ENCODE measurements at regions not wholly inside any gene's neighbourhood (a gene's known extent, or its start where the extent isn't known, plus 50 kb on each side); places are given as distances from the start of the nearest gene placed in this dataset.

DNA sequence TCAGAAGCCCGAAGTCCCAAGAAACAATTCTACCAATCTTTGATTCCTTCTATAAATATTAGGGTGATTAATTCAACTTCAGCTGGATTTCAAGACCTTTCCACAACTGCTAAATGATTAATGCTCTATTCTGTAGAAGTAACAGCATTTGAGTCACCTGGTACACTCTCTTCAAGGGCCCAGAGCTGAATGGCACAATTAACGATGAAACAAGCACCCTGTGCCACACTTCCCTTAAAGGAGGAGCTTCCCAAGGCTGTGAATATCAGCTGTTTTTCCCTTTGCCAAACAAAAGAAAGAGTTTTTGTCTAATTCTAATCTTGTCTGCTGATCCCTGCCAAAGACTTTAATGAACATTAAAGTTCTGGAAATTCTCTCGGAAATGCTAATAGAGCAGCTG lies 56.0 kb downstream of the BOD1L2 start:
- no peak for DNase-seq (ENCODE audit: extremely low spot score, unreplicated experiment)
- Mint-ChIP-seq H3K36me3 (no peaks in the 10 kb centered on the region), H3K9me3 (no peaks in the 10 kb centered on the region), H3K27me3 (peaks cover 20% of the 10 kb centered on the region), H3K4me3 (no peak overlapping the region), H3K4me1 (ENCODE audit: unreplicated experiment) (no peaks in the 10 kb centered on the region), H3K27ac (no peak overlapping the region)
- TF ChIP-seq, protein P1, sequence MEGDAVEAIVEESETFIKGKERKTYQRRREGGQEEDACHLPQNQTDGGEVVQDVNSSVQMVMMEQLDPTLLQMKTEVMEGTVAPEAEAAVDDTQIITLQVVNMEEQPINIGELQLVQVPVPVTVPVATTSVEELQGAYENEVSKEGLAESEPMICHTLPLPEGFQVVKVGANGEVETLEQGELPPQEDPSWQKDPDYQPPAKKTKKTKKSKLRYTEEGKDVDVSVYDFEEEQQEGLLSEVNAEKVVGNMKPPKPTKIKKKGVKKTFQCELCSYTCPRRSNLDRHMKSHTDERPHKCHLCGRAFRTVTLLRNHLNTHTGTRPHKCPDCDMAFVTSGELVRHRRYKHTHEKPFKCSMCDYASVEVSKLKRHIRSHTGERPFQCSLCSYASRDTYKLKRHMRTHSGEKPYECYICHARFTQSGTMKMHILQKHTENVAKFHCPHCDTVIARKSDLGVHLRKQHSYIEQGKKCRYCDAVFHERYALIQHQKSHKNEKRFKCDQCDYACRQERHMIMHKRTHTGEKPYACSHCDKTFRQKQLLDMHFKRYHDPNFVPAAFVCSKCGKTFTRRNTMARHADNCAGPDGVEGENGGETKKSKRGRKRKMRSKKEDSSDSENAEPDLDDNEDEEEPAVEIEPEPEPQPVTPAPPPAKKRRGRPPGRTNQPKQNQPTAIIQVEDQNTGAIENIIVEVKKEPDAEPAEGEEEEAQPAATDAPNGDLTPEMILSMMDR (conservative IDR thresholded peaks at IDR 0.05), result no peak

DNA sequence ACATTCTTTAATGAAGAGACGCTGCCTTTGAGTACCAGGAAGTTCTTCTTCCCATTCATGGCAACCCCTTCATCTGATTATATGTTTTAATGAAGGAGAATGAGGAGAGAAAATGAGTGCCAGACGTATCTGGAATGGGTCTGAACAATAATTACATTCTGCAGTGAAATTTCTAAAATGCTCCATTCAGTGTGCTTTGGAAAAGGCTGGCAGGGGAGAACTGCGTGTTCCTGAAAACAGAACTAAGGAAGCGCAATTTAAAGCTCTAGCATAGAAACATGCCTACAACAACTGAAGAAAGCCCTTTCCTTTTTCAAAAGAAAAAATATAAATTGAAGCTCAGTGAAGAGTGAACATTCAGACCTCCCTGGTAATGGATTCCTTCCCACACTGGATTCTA lies 58.8 kb downstream of the BOD1L2 start:
- DNase-seq (ENCODE audit: extremely low spot score, unreplicated experiment), result no peak
- Mint-ChIP-seq H3K4me3 (no peak overlapping the region), H3K9me3 (no peaks in the 10 kb centered on the region), H3K27ac (no peak overlapping the region), H3K36me3 (no peaks in the 10 kb centered on the region), H3K27me3 (peaks cover 29% of the 10 kb centered on the region), H3K4me1 (ENCODE audit: unreplicated experiment) (peaks cover 4% of the 10 kb centered on the region)
- TF ChIP-seq, protein P1 (conservative IDR thresholded peaks at IDR 0.05), result no peak

DNA sequence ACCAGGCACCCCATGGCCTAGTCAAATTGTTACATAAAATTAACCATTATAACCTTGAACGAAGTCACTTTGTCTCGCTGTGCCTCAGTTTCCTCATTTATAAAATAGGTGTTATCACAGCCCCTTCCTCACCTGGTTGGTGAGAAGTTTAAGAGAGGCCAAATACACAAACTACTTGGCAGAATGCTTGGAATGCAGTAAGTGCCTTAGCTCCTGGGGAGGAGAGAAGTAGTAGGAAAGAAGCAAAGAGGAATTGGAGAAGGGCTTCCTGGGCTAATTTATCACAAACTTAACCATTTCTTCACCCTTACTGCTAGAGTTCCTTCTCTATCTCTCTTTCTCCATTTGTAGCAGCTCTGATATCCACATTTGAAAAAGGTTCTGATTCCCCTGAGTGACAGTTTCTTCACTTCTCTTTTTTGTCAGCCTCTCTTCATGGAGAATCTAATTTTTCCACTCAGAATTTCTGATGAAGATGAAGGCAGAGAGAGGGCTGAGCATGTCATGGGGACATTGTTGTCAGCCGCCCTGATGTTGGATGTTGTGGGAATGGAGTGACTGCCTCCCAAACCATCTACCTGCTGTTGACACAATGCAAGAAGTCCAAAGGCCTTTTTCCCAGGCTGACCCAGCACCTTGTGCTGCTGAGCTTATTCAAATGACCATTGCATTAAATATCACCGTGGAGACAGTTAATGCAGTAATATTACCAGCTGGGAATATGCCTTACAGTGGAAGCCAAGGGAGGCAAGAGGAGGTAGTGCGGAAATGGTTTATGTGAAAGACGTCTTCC lies 60.4 kb downstream of the BOD1L2 start:
- DNase-seq (ENCODE audit: extremely low spot score, unreplicated experiment), result no peak
- Mint-ChIP-seq H3K36me3 (no peaks in the 10 kb centered on the region), H3K9me3 (no peaks in the 10 kb centered on the region), H3K27ac (no peak overlapping the region), H3K27me3 (peaks cover 32% of the 10 kb centered on the region), H3K4me3 (no peak overlapping the region), H3K4me1 (ENCODE audit: unreplicated experiment) (peaks cover 4% of the 10 kb centered on the region)
- TF ChIP-seq, protein P1 (conservative IDR thresholded peaks at IDR 0.05), result no peak

DNA sequence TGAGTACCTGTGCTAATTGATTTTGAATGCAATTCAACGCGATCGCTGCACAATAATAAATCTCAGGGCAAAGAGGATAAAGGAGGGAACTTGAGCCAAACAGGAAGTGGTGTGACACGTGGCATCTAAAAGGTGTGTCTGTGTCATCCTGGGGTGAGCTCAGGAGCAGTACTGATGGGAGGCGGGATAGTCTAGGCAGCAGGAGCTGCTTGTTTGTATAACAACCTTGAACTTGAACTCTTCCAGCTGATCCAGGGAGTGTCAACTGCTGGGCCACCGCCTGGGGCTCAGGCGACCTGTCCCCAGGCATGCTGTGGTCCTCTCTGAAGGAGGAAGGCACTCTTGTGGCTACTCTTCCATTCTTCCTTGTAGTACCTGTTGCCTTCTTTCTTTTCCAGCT lies 61.2 kb downstream of the BOD1L2 start:
- TF ChIP-seq, protein P1 (conservative IDR thresholded peaks at IDR 0.05), result no peak
- DNase-seq (ENCODE audit: extremely low spot score, unreplicated experiment), result no peak
- H3K4me3 Mint-ChIP-seq, result no peak overlapping the region
- H3K27me3 Mint-ChIP-seq, result peaks cover 32% of the 10 kb centered on the region
- H3K4me1 Mint-ChIP-seq (ENCODE audit: unreplicated experiment), result peaks cover 4% of the 10 kb centered on the region
- H3K9me3 Mint-ChIP-seq, result no peaks in the 10 kb centered on the region
- no peaks in the 10 kb centered on the region for H3K36me3 Mint-ChIP-seq
- no peak overlapping the region for H3K27ac Mint-ChIP-seq

DNA sequence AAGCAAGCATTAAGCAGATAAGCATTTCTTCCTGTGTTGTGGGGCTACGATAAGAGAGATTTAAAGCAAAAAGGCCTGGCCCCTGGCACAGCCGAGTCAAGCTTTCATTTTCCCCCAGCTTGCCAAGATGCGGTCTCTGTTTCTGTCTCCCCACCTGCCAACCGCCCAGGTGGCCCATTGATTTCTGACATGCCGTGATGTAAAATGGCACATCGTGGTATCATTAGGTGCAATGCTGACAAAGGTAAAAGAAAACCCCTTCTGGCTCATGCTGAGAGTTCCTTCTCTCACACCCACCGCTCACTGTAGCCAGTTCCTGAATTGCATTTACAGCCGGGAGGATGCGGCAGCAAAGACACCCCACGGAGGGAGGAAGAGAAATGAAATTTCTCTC lies 62.8 kb downstream of the BOD1L2 start:
- DNase-seq (ENCODE audit: extremely low spot score, unreplicated experiment), result no peak
- Mint-ChIP-seq H3K27me3 (peaks cover 32% of the 10 kb centered on the region), H3K4me3 (peak overlapping the region; percentile 57), H3K36me3 (no peaks in the 10 kb centered on the region), H3K27ac (no peak overlapping the region), H3K4me1 (ENCODE audit: unreplicated experiment) (peaks cover 4% of the 10 kb centered on the region), H3K9me3 (no peaks in the 10 kb centered on the region)
- TF ChIP-seq, protein P1 (conservative IDR thresholded peaks at IDR 0.05), result no peak

All from type B pancreatic cell (in vitro differentiated cells).